ENCODE measurements at regions not wholly inside any gene's neighbourhood (a gene's known extent, or its start where the extent isn't known, plus 50 kb on each side); places are given as distances from the start of the nearest gene placed in this dataset.

GRCh38 chr5:173704615-173705511 lies 88.4 kb upstream of the BOD1 start:
- no peak for TF ChIP-seq EZH2phosphoT487 (IDR thresholded peaks at IDR 0.05; ENCODE audit: low read depth, severe bottlenecking, unreplicated experiment)
- no peak for TF ChIP-seq CTCF (IDR thresholded peaks at IDR 0.05; ENCODE audit: poor library complexity)
- no peak for TF ChIP-seq EZH2 (IDR thresholded peaks at IDR 0.05; ENCODE audit: borderline replicate concordance)
- H3K9me3 ChIP-seq (ENCODE audit: low read depth), result no peaks in the 10 kb centered on the region
- H4K20me1 ChIP-seq (ENCODE audit: insufficient read depth, poor library complexity, severe bottlenecking), result no peaks in the 10 kb centered on the region
- 88% methylated on average over 22 of the region's 22 CpGs for WGBS (ENCODE audit: low lambda C conversion rate, missing lambda C conversion rate)
- H3K36me3 ChIP-seq (replicated peaks; ENCODE audit: insufficient read depth, low read depth), result no peaks in the 10 kb centered on the region
- no peaks in the 10 kb centered on the region for H3K9me2 ChIP-seq (replicated peaks; ENCODE audit: insufficient read depth)
- no peaks in the 10 kb centered on the region for H3K79me2 ChIP-seq
- H3K4me2 ChIP-seq, result no peak overlapping the region
- no peak overlapping the region for H2AFZ ChIP-seq
- no peaks in the 10 kb centered on the region for H3K4me1 ChIP-seq (ENCODE audit: insufficient read depth)
- no peak for DNase-seq (ENCODE audit: low spot score)
- no peaks in the 10 kb centered on the region for H3K27me3 ChIP-seq
- no peak overlapping the region for H3K4me3 ChIP-seq
- no peak overlapping the region for H3K27ac ChIP-seq

GRCh38 chr5:173705512-173706044 lies 89.1 kb upstream of the BOD1 start:
- no peak overlapping the region for H2AFZ ChIP-seq
- H3K27ac ChIP-seq, result no peak overlapping the region
- H3K9me3 ChIP-seq (ENCODE audit: low read depth), result no peaks in the 10 kb centered on the region
- no peaks in the 10 kb centered on the region for H3K9me2 ChIP-seq (replicated peaks; ENCODE audit: insufficient read depth)
- no peaks in the 10 kb centered on the region for H3K27me3 ChIP-seq
- 93% methylated on average over 13 of the region's 13 CpGs for WGBS (ENCODE audit: low lambda C conversion rate, missing lambda C conversion rate)
- no peak for DNase-seq (ENCODE audit: low spot score)
- no peaks in the 10 kb centered on the region for H4K20me1 ChIP-seq (ENCODE audit: insufficient read depth, poor library complexity, severe bottlenecking)
- H3K36me3 ChIP-seq (replicated peaks; ENCODE audit: insufficient read depth, low read depth), result no peaks in the 10 kb centered on the region
- no peak for TF ChIP-seq CTCF (IDR thresholded peaks at IDR 0.05; ENCODE audit: poor library complexity)
- no peak for TF ChIP-seq EZH2phosphoT487 (IDR thresholded peaks at IDR 0.05; ENCODE audit: low read depth, severe bottlenecking, unreplicated experiment)
- TF ChIP-seq EZH2 (IDR thresholded peaks at IDR 0.05; ENCODE audit: borderline replicate concordance), result no peak
- H3K4me1 ChIP-seq (ENCODE audit: insufficient read depth), result no peaks in the 10 kb centered on the region
- no peak overlapping the region for H3K4me3 ChIP-seq
- no peaks in the 10 kb centered on the region for H3K79me2 ChIP-seq
- H3K4me2 ChIP-seq, result no peak overlapping the region

DNA sequence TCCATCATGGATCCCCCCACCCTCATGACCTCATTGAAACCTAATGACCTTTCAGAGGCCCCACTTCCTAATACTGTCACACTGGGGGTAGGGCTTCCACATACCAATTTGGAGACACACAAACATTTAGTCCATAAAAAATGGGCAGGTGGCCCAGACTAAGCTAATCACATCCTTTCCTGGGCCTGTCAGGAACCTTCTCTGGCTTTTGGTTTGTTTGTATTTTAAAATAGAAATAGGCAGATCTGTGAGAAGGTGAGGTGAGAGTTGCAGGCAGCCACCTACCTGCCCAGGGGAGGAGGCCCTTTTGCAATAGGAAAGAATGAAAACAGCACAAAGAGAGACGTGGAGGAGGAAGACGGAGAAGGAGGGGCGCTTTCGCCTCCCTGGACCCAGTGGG lies 90.2 kb upstream of the BOD1 start:
- H3K79me2 ChIP-seq, result no peaks in the 10 kb centered on the region
- no peaks in the 10 kb centered on the region for H3K9me3 ChIP-seq (ENCODE audit: low read depth)
- no peak overlapping the region for H3K4me2 ChIP-seq
- H3K9me2 ChIP-seq (replicated peaks; ENCODE audit: insufficient read depth), result no peaks in the 10 kb centered on the region
- no peak overlapping the region for H3K27ac ChIP-seq
- no peaks in the 10 kb centered on the region for H3K36me3 ChIP-seq (replicated peaks; ENCODE audit: insufficient read depth, low read depth)
- no peak for DNase-seq (ENCODE audit: low spot score)
- no peak overlapping the region for H2AFZ ChIP-seq
- WGBS (ENCODE audit: low lambda C conversion rate, missing lambda C conversion rate), result 86% methylated on average over 4 of the region's 4 CpGs
- no peak overlapping the region for H3K4me3 ChIP-seq
- H3K27me3 ChIP-seq, result no peaks in the 10 kb centered on the region
- TF ChIP-seq CTCF (IDR thresholded peaks at IDR 0.05; ENCODE audit: poor library complexity), result no peak
- no peak for TF ChIP-seq EZH2phosphoT487 (IDR thresholded peaks at IDR 0.05; ENCODE audit: low read depth, severe bottlenecking, unreplicated experiment)
- no peaks in the 10 kb centered on the region for H4K20me1 ChIP-seq (ENCODE audit: insufficient read depth, poor library complexity, severe bottlenecking)
- H3K4me1 ChIP-seq (ENCODE audit: insufficient read depth), result no peaks in the 10 kb centered on the region

Data from hepatocyte (in vitro differentiated cells).